ENCODE measurements at regions not wholly inside any gene's neighbourhood (a gene's known extent, or its start where the extent isn't known, plus 50 kb on each side); places are given as distances from the start of the nearest gene placed in this dataset.

- Histone ChIP-seq H4K91ac (ENCODE audit: insufficient read depth, low read depth, low read length) (no peak overlapping the region), H4K20me1 (ENCODE audit: insufficient read depth, low read length) (no peaks in the 10 kb centered on the region), H2AK9ac (replicated peaks; ENCODE audit: low read depth, low read length, poor library complexity) (no peak overlapping the region), H4K8ac (ENCODE audit: low read depth in 2 of 2, low read length in 2 of 2) (no peak overlapping the region), H3K27me3 (ENCODE audit: control insufficient read depth, insufficient read depth, low read length) (no peaks in the 10 kb centered on the region), H2BK15ac (ENCODE audit: low read depth, low read length) (no peak overlapping the region), H3K9ac (ENCODE audit: low read depth, low read length) (no peak overlapping the region), H3K56ac (ENCODE audit: extremely low read depth, insufficient read depth, low read length) (no peak overlapping the region), H3K36me3 (ENCODE audit: control insufficient read depth, insufficient read depth, low read length) (no peaks in the 10 kb centered on the region), H3K14ac (replicated peaks; ENCODE audit: low read depth, low read length) (no peak overlapping the region), H3K4me3 (ENCODE audit: insufficient read depth, low read depth, low read length) (no peak overlapping the region), H2BK20ac (ENCODE audit: low read depth, low read length) (no peak overlapping the region), H2BK5ac (ENCODE audit: low read depth, low read length, poor library complexity, severe bottlenecking) (no peak overlapping the region), H4K5ac (ENCODE audit: low read depth, low read length) (no peak overlapping the region), H3K4me2 (ENCODE audit: low read depth, low read length) (no peak overlapping the region), H3K23ac (ENCODE audit: low read depth, low read length) (no peak overlapping the region), H2AFZ (replicated peaks; ENCODE audit: low read length, poor library complexity) (no peak overlapping the region), H2BK120ac (ENCODE audit: low read depth, low read length) (no peak overlapping the region), H3K9me3 (ENCODE audit: control insufficient read depth, insufficient read depth, low read length) (peaks cover under 1% of the 10 kb centered on the region), H3K79me1 (ENCODE audit: low read depth in 1 of 2, low read length in 2 of 2) (no peaks in the 10 kb centered on the region), H2AK5ac (ENCODE audit: low read depth, low read length) (no peak overlapping the region), H3K4ac (ENCODE audit: low read depth, low read length) (no peak overlapping the region), H3K27ac (ENCODE audit: insufficient read depth, low read length) (no peak overlapping the region), H3K9me1 (ENCODE audit: insufficient read depth, low read length) (no peaks in the 10 kb centered on the region), H3K18ac (ENCODE audit: low read depth, low read length) (no peak overlapping the region), H3K4me1 (ENCODE audit: control insufficient read depth, insufficient read depth, low read length) (no peaks in the 10 kb centered on the region)
- DNase-seq: no peak
- ATAC-seq (ENCODE audit: low read depth): no peak
- TF ChIP-seq BHLHE40 (IDR thresholded peaks at IDR 0.05; ENCODE audit: low read depth, low read length): no peak
- TF ChIP-seq FOS (IDR thresholded peaks at IDR 0.05; ENCODE audit: low read depth, low read length): no peak
- no peak for TF ChIP-seq MXI1 (IDR thresholded peaks at IDR 0.05; ENCODE audit: borderline replicate concordance, low read depth, low read length)
- TF ChIP-seq USF2 (IDR thresholded peaks at IDR 0.05; ENCODE audit: low read depth, low read length): no peak
- TF ChIP-seq SMC3 (IDR thresholded peaks at IDR 0.05; ENCODE audit: low read depth, low read length): no peak
- no peak for TF ChIP-seq RAD21 (IDR thresholded peaks at IDR 0.05; ENCODE audit: low read length)
- no peak for TF ChIP-seq MAFK (IDR thresholded peaks at IDR 0.05; ENCODE audit: low read depth, low read length)
- no peak for TF ChIP-seq POLR2A (IDR thresholded peaks at IDR 0.05; ENCODE audit: low read depth, low read length)
- TF ChIP-seq CTCF (conservative IDR thresholded peaks at IDR 0.05; ENCODE audit: low read depth, low read length): no peak
- no peak for TF ChIP-seq RCOR1 (IDR thresholded peaks at IDR 0.05; ENCODE audit: insufficient replicate concordance, low read length)
- no peak for TF ChIP-seq NFE2L2 (IDR thresholded peaks at IDR 0.05; ENCODE audit: low read depth, low read length)
- TF ChIP-seq CEBPB (IDR thresholded peaks at IDR 0.05; ENCODE audit: low read depth, low read length): no peak
- TF ChIP-seq ELK1 (IDR thresholded peaks at IDR 0.05; ENCODE audit: borderline replicate concordance, low read depth, low read length): no peak
- TF ChIP-seq MAZ (IDR thresholded peaks at IDR 0.05; ENCODE audit: borderline replicate concordance, low read depth, low read length): no peak
- TF ChIP-seq RFX5 (IDR thresholded peaks at IDR 0.05; ENCODE audit: low read depth, low read length): no peak
- no peak for TF ChIP-seq CHD1 (IDR thresholded peaks at IDR 0.05; ENCODE audit: low read depth, low read length)
- CTCF ChIA-PET: no interaction called here
- POLR2A ChIA-PET (ENCODE audit: unreplicated experiment): no interaction called here
- in situ Hi-C loops (cut with MboI; ENCODE audit: low sequenced_read_pairs): no loop called here
- dilution Hi-C loops (cut with HindIII; ENCODE audit: low sequenced_read_pairs, unreplicated experiment): no loop called here
- intact Hi-C loops (cut with micrococcal nuclease): no loop called here
- BruUV-seq (replicated peaks): no TSS peak
Measured at GRCh38 chr18:53664575-53664974, 559.9 kb downstream of the MBD2 start.

Measured in IMR-90 (cell line).